ENCODE measurements at regions not wholly inside any gene's neighbourhood (a gene's known extent, or its start where the extent isn't known, plus 50 kb on each side); places are given as distances from the start of the nearest gene placed in this dataset.

DNA sequence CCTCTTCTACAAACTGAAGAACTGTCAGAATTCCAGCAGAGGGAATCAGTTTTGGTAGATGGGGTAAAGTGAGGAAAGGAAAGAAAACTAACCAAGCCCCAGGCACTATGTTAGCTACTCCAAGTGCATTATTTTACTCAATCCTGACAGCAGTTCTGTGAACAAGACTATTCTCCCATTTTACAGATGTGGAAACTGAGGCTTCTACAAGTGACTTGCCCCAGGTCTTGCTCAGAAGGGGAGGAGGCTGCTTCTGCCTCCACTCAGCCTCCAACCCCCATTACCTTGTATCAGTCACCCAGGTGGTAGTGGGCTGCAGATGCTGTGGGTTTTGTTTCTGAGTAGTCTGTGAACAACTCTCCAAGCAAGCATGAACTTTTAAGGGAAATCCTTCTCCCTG is 315.2 kb upstream of the MAF start:
- no peak for DNase-seq

DNA sequence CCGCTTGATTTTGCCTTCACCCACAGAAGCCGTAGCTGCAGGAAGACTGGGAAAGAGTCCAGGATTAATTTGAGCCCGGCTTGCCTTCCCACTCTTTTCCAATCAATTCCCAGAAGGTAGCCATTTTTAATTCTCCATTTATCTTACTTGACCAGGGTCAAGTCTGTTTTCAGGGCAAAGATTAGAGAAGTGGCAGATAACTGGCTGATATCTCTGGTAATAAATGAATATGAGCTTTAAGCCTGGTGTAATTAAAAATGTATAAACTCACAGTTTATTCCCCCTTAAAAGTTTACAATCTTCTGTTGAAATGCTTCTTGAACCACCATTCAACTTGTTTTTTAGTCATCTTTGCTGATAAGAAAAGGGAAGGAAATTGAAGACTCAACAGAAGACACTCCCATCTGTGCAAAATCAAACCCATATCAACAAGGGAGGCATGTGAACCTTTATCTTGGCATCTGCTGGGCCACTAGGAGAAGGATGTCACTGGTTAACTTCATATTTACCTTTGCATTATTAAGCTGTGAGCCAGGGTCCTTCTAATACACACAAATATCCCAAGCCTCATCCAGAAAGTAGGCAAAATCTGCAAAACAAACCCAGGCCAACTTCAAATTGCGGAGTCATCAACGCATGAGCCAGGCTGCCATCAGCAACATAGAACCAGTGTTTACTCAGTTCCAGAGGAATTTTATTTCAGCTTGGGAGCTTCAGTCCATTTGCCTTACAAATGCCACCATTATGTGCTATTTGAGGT is 314.6 kb upstream of the MAF start:
- no peak for DNase-seq

DNA sequence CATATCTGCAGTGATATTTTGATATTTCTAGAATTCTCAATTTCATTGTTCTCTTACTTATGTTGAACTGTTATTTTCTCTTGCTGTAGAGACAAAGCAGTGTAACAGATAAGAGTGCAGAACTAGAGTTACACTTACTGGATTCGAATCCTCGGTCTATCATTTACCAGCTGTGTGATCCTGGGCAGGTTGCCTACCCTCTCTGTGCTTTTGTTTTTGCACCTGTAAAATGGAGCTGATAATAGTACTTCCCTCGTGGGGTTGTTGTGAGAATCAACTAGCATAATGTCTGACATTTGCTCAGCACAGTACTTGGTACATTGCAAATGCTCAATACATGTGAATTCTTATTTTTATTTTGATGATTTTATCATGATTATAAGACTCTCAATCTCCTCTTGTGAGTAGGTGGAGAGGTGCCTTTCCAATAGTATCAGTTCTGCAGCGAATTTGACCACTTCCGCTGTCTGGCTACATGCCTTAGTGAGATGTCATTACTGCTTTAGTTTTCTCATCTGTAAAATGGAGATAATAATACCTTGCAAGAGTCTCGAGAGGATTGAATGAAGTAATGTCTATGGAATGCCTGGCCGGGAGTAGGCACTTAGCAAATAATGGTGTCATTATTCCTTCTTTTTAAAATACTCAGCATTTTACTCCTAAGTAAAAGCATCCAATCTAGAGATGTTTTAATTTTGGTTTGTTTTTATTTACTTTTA is 312.2 kb upstream of the MAF start:
- no peak for DNase-seq

DNA sequence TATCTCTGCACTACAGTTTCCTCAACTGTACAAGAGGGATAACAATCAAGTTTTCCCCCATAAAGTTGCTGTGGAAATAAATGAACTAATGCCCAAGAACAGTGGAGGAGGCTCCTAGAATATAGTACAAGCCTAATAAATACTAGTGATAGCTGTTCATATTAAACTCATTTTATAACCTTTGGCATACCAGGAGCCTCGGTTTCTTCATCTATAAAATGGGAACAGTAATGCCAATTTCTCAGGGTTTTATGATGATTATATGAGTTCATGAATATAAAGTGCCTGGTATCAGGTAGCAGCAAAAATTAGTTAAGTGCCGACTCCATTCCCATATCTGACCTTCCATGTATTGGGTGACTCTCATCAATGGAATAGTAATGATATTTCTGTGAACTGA is 311.1 kb upstream of the MAF start:
- no peak for DNase-seq

DNA sequence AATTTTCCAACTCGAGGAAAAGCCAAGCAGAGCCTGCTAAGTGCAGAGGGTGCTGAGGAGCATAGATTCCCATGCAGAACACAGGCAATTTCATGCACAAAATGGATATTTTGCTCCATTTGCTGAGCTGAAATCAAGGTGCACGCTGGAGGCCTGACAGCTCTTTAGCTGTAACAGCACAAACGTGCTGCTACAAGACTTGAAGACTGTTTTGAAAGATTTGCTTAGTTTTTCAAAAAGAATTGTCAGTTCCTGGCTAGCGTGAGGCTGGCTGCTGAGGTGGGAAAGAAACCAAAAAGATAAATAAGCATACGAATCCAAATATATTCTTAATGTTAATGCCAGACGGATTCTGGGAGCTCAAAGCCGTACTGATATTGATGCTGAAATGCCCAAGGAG is 309.0 kb upstream of the MAF start:
- DNase-seq = no peak

DNA sequence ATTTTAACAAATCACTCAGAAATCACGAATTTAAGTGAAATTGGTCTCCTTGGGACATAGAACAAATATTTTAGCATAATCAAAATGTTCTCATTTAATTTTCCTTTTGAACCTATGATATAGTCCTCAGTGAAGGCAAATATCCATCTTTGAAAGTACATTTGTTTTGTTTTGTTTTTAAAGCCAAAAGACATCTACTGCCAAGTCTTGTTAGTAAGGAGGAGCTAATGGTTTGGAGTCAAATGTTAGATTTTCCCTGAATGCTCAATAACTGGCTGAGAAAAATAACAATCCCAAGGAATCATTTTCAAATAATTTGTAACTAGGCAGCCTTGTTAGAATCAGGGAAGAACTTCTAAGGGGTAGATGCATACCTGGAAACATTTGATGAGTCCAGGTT is 302.9 kb upstream of the MAF start:
- DNase-seq = no peak

DNA sequence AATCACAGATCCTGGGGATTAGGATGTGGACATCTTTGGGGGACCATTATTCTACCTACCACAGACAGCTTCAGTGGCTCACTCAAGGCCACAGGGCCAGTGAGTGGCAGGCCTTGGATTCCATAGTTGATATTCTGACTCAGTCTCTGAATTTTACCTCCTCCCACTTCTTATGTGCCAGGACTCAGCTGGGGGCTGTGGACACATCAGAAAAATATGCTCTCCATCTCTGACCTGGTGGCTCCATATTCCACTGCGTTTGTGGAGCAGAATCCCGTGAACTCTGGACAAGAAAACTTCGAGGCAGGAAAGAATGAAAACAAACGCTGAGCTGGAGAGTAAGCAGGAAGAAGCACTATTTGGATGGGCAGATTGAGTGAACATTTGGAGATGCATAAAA is 301.8 kb upstream of the MAF start:
- no peak for DNase-seq

DNA sequence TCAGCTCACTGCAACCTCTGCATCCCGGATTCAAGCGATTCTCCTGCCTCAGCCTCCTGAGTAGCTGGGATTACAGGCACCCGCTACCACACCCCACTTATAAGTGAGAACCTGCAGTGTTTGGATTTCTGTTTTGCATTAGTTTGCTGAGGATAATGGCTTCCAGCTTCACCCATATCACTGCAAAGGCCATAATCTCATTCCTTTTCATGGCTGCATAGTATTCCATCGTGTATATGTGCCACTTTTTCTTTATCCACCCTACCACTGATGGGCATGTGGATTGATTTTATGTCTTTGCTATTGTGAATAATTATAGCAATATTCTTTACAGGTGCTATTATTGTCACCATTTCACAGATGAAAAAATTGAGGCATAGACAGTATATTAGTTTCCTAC is 301.0 kb upstream of the MAF start:
- DNase-seq = no peak

DNA sequence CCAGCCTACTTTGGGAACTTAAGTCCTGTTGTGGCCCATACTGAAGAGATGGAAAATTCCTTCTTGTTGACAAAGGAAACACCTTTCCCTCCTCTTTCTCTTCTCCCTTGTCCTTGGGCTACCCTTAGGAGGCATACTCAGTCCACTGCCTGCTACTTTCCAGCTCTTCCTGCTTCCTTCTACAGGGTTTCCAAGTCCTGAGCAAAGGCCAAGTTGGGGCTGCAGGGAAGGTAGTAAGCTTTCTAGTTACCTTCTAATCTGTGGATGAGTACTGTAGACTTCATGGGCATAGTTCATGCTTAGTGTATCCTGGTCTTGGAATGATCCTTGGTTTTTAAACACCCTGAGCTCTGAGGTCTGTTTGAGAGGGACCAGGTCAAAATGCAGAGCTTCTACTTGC is 299.2 kb upstream of the MAF start:
- DNase-seq = no peak

DNA sequence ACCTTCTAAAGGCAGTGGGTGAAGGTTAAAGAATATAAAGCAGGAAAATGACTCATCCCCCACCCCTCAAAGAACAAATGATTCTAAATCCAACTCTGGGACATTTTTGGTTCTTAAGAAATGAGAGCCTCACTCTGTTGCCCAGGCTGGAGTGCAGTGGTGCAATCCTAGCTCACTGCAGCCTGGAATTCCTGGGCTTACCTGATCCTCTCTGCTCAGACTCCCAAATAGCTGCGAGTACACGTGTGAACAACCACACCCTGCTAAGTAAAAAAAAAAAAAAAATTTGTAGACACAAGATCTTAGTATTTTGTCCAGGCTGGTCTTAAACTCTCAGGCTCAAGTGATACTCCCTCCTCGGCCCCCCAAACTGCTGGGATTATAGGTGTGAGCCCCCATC is 298.8 kb upstream of the MAF start:
- DNase-seq = no peak

DNA sequence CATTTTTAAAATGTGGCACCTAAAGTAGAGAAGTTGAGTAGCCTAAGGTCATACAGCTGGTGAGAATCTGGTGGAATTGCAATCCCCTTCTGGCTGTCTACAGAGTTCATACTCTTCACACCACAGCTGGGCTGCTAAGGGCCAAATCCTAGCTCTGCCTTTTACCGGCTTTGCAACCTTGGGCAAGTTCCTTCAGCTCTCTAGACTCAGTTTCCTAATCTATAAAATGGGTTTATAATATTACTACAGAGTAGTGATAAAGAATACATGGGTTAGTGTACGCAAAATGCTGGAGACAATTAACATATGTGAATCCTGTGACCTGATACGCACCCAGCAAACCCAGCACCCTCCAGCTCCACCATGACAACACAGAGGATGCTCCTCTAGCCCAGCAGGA is 298.2 kb upstream of the MAF start:
- DNase-seq = no peak

DNA sequence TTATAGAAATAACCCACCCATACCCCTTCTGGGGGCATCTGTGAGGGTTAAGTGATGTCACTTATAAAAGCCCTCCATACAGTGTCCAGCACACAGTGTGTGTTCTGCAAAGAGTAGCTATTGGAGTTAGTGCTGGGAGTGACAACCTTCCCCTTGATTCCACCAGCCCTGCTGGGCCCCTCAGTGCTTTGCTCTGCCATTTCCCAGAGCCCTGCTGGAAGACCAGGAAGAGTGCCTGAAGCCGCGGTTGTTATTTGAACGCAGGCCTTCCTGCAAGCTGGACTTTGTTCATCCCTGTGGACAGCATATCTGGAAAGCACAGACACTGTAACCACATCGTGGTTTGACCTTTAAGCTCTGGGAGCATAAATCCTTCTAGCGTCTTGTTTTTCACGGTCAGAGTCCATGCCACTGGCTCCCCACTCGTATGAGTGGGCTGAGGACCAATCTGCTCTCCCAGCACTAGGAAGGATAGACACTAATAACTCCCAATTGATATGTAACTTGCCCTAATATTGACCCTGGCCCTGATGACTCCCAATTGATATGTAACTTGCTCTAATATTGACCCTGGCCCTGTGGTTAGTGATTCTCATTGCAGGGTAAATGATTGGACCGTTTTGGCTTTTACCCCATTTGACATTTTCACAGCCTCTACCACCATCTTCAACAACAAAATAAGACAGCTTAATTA is 297.1 kb upstream of the MAF start:
- DNase-seq = no peak

DNA sequence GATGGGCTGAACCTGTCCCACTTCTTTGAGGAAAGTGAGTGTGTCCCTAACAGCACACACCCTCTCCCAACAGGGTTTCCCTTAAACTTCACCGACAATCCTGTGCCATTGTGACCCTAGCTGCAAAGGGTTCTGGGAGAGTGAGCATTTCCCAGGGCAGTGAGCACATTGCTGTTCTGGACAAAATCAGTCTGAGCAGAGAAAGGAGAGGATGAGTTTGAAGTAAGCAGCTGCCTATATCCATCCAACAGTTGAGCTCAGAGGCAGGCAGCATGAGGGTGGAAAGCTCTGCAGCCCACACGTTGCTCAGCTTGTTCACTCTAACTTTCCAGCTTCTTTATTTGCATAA is 296.5 kb upstream of the MAF start:
- DNase-seq = no peak

DNA sequence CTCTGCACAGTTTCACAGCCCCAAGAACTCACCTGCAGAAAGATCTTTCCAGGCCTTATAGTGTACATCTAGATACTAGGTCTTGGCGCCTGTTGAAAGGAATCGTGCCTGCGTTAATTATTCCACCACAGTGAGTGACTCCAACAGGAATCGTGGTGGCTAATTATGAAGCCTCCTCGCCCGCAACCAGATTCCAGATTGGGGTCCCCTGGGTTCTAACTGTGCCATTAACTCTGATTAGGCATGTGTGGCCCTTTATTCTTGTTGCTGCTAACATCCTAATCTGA is 295.3 kb upstream of the MAF start:
- DNase-seq = no peak

DNA sequence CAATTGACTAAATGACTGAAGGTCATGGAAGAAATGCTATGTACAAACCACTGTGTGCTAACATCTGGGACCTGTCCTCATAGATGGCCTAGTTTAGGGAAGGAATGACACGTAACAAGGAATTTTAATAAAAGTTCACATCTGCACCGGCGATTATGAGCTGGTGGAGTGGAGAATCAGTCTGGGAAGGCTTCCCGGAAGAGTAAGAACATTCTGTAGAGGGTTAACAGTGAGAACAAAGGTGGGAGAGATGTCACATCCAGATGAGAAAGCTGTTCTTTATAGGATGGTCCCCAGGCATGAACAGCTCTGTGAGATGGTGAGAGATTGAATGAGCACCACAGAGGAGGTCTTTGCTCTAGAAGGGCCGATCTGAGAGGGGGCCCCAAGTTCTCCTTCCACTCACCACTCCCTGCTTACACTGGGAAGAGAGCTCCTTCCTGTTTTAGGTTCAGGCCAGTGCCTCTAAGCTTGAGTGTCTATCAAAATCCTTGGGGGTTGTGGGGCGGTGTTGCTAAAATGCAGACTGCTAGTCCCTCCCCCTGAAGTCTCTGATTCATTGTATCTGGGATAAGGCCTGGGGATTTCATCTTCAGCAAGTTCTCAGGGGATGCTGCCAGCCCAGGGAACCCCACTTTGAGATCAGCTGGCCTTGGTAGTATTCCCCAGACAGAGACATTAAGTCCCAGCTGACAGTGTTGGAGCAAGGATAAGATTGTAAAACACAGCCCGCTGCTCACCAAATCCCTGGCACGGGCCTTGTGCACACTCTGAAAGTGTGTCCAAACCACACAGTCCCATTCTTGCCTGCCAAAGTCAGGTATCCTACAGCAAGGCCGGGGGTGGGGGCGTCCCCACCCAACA is 294.7 kb upstream of the MAF start:
- DNase-seq = no peak

DNA sequence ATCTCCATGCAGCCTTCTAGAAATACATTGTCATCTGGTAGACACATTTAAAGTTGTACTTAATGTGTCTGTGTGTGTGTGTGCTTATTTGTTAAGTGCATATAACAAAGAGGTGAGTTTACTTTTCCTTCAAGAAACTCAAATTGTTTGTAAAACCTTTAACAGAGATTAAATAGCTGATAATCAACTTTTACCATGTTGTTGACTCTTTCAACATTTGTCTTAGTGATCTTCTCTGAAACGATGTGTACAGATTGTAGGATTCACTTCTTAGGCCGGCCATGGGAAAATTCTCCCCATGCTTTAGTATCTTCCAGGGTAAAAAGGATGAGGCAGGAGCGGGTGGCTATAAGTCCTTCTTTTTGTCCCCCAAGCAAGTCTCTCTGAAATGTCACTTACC is 292.9 kb upstream of the MAF start:
- no peak for DNase-seq

DNA sequence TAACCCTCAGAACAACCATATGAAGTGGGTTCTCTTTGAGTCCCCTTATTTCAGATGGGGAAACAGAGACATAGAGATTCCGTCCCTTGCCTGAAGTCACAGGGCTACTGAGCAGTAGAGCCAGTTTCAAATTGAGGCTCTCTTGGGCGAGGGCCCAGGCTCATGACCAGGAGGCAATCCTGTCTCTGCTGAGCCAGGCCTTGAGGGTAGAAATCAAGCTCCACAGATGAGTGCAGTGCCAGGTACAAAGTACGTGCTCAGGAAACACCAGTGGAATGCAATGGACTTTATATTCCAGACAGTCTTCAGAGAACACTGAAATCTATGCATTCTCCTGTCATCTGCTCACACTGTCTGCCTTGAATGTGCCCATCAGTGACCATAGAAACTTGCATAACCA is 291.7 kb upstream of the MAF start:
- no peak for DNase-seq

DNA sequence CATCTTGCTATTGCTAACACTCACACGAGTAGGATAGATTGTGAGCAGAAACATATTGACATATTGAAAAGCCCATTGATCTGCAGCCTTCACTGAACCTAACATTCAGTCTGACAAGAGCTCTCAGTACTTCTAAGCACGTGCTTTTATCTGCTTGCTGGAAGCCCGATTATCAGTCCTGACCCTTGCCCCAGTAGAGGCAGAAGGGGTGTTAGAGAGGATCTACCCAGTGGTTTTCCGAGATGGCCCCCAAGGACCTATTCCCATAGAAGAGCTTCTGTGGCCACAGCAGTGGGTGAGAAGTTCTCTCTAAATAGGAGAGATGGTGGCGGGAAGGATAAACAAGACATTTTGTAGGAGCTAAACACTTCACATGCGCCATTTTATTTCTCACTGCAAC is 290.9 kb upstream of the MAF start:
- no peak for DNase-seq

DNA sequence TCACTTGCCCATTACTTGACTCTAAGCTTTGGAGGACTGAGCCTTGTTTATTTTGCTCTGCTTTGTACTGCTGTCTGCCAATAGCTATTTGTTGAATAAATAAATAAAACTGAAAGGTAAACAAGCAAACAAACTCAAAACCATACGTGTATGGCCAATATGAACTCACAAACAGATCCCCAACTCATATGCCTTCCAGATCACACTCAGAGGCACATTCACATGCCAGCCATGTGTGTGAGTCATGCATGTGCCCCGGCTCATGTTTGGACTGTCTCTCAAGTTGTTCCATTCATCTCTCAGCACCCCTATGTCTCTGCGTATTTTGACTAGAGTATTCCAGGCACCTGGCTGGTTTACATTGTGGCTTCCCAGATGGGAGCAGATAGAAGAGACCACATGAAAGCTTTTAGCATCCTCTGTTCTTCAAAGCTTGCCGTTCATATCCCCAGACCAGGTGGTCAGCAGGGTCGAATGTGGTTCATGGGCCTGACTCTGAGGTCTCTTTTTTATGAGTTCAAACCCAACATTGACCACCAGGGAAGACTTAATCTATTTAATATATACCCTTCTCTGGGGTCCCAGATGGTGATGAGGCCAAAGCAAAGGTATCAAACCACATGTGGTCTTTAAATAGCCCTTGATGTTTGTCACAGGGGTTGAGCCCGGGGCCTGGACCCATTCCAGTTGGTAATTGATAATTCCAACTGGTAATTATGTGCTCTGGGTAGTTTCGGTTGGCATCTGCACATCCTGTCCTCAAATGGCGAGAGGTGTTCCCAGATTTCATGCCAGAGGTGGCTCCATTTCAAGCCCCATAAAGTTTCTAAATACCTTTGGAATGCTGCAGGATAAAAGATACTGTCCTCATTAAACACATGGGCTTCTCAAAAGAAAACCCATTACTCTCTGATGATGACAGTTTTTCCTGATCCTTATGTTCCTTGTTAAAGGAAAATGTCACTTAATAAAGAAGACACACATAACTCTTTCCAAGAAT is 287.3 kb upstream of the MAF start:
- no peak for DNase-seq

DNA sequence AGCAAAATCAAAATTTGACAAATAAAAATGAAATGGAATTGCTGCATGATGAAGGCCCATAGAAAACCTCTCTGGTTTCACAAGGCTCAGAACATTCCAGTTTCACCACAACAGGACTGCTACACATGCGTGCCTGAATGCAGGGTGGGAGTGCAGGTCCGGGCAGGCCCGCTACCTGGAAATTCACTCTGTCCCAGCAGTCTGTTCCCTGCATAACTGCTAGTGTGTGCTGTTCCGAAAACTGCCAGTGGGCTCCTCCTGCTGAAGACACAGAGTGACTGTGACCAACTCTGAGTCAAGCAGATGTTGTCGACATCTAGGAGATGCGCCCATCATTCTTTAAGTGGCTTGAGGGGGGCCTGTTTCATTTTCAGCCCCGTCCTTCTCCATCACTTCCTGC is 284.8 kb upstream of the MAF start:
- DNase-seq = no peak

DNA sequence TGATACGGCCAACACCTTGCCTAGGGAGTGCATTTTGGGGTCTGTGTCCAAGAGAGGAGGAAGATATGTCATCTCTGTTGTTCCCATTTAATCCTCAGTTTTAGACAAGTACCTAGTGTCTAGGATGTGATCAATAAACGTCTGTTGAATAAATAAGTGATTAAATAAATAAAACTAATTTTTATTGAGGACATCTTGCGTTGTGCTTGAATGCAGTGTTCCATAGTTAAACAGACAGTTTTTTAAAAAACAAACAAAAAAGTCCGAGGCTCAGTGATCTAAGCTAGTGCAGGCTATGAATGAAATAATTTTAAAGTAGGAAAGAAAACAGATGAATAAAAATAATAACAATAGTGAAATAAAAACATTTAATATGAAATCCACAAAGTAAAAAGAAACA is 283.0 kb upstream of the MAF start:
- DNase-seq = no peak

DNA sequence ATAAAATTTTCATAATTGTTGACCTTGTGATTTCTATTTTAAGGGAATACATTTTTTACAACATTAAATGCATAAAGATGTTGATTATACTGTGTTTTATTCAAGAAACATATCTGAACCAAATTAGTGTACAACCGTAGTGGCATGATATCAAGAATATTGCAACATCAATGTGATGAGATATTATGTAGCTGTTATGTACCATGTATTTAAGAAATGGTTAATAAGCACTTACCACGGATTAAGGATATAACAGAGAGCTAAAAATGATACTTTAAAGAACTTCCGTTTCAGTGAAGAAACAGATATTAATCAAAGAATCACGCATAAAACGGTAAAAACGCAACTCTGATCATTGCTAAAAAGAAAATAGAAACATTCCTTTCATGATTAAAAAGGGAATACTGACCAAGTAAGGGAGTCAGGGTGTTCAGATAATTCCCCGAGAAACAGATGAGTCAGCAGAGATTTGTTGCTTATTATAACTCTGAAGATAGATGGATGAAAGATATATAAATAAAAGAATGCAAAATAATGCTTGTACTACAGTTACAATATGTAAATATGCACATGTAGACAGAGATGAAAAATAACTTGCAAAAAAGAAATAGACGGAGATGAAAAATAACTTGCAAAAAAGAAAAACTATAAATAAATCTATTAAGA is 281.9 kb upstream of the MAF start:
- DNase-seq = no peak

Measured in activated CD4-positive, alpha-beta T cell treated with anti-CD3 and anti-CD28 coated beads, Interleukin-2, amount 50 U/mL, for 4 hours (primary cell).